ENCODE measurements at regions not wholly inside any gene's neighbourhood (a gene's known extent, or its start where the extent isn't known, plus 50 kb on each side); places are given as distances from the start of the nearest gene placed in this dataset.
"Not testable (repeated sequence)": the region's sequence is repeated elsewhere in the genome, so short reads cannot be mapped to it uniquely, and the experiment has no call there.

- no peak for DNase-seq (ENCODE audit: low read depth)
Measured at GRCh38 chr14:106530423-106531107, 1004.2 kb downstream of the TMEM121 start.

- DNase-seq (ENCODE audit: low read depth) = not testable (repeated sequence)
Measured at GRCh38 chr14:106537597-106537996, 1011.2 kb downstream of the TMEM121 start.

GRCh38 chr14:106538201-106538600 lies 1011.8 kb downstream of the TMEM121 start:
- no peak for DNase-seq (ENCODE audit: low read depth)

- no peak for DNase-seq (ENCODE audit: low read depth)
Measured at GRCh38 chr14:106547735-106548434, 1021.5 kb downstream of the TMEM121 start.

DNA sequence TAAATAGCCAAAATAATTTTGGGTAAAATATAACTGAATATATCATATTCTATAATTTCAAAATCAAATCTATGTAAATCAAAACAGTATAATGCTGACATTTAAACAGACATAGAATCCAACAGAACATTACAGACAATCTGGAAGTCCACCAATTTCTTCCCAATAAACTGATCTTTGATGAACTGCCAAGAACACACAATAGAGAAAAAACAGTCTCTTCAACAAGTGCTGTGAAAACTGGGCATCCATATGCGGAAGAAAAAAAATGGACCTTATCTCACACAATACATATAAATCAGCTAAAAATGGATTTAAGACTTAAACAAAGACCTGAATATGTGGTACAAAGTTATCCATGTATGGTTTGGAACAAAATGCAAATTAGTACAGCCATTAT lies 1022.7 kb downstream of the TMEM121 start:
- DNase-seq (ENCODE audit: low read depth) = no peak

- DNase-seq (ENCODE audit: low read depth) = no peak
Measured at GRCh38 chr14:106551265-106551664, 1024.9 kb downstream of the TMEM121 start.

DNA sequence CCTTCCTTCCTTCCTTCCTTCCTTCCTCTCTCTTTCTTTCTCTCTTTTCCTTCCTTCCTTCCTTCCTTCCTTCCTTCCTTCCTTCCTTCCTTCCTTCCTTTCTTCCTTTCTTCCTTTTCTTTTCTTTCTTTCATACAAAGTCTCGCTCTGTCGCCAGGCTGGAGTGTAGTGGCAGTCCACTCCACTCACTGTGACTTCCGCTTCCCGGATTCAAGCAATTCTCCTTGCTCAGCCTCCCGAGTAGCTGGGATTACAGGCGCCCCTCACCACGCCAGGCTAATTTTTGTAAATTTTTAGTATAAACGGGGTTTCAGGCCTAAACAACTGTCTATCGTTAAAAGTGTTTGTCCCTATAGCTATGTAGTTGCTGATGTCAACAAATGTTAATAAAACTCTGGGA lies 1029.8 kb downstream of the TMEM121 start:
- DNase-seq (ENCODE audit: low read depth) = not testable (repeated sequence)

- DNase-seq (ENCODE audit: low read depth) = no peak
Measured at GRCh38 chr14:106556665-106557289, 1030.4 kb downstream of the TMEM121 start.

DNA sequence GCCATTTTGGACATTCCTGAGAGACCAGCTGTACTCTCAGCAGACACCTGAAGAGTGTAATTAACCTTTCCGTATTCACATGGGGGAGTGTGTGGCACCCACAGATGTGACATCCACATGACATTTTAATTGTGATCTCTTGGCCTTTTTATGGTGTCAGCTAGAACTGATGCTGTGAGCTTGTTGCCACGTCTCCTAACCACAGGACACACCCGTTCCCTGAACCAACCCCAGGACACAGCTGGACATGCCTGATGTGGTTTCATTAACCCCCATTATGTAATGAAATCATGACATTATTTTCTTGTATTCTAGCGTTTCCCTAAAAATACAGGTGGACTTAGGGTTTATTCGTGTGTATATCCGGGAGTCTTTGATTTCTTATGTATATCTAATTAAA lies 1036.1 kb downstream of the TMEM121 start:
- no peak for DNase-seq (ENCODE audit: low read depth)

DNA sequence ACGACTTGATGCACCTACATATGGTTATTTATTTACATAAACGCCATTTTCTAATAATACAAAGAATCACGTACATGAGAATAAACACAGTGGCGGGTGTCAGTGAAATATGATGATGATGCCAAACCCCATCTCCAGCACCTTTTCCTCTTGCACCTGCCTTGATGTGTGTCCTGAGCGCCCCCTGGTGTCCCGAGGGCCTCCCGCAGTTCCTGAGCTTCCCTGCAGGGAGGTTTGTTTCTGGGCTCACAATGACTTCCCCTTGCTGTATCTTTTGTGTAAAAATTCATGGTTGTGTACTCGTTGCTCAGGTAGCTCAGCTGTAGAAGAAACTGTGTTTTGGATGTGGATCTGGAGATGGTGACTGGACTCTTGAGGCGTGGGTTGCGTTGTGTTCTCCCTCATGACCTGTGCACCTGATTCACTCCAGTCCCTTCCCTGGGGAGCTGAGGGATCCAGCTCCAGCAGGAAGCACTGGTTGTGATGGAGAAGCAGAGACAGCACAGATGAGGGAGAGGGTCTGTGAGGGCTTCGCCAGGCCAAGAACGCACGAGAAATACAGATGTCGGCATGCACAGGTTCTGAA lies 1037.8 kb downstream of the TMEM121 start:
- DNase-seq (ENCODE audit: low read depth) = no peak

- DNase-seq (ENCODE audit: low read depth) = no peak
Measured at GRCh38 chr14:106578481-106578880, 1052.1 kb downstream of the TMEM121 start.

GRCh38 chr14:106579084-106579483 lies 1052.7 kb downstream of the TMEM121 start:
- no peak for DNase-seq (ENCODE audit: low read depth)

DNA sequence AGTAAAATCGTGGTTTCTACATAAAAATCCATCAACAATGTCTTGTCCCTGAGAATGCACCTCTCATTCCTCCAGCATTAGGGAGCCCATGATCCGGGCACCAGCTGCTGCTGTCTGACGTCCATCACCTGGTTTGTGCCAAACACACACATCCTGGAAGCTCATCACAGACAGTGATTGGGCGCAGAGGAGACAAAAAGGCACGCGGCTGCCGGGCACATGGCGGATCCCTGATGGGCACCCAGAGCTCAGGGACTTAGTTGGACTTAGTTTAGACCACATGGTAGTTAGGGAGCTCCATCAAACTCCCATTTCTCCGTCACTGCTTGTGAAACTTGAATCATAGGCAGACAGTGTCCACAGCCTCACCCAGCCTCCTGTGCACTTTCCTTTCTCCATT lies 1059.3 kb downstream of the TMEM121 start:
- no peak for DNase-seq (ENCODE audit: low read depth)

- DNase-seq (ENCODE audit: low read depth) = no peak
Measured at GRCh38 chr14:106586098-106586704, 1059.8 kb downstream of the TMEM121 start.

DNA sequence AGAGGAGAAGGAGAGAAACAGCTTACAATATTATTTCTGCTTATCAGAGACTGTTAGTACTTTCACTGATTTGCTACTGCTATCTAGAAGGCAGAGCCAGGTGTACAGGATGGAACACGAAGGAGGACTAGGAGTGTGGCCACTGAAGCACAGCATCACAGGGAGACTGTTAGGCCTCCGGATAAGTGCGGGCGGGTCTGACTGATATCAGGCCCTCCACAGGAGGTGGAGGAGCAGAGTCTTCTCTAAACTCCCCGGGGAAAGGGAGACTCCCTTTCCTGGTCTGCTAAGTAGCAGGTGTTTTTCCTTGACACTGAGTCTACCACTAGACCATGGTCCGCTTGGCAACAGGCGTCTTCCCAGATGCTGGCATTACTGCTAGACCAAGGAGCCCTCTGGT lies 1065.2 kb downstream of the TMEM121 start:
- not testable (repeated sequence) for DNase-seq (ENCODE audit: low read depth)

- not testable (repeated sequence) for DNase-seq (ENCODE audit: low read depth)
Measured at GRCh38 chr14:106592115-106592852, 1065.9 kb downstream of the TMEM121 start.

- no peak for DNase-seq (ENCODE audit: low read depth)
Measured at GRCh38 chr14:106599209-106599608, 1072.8 kb downstream of the TMEM121 start.

DNA sequence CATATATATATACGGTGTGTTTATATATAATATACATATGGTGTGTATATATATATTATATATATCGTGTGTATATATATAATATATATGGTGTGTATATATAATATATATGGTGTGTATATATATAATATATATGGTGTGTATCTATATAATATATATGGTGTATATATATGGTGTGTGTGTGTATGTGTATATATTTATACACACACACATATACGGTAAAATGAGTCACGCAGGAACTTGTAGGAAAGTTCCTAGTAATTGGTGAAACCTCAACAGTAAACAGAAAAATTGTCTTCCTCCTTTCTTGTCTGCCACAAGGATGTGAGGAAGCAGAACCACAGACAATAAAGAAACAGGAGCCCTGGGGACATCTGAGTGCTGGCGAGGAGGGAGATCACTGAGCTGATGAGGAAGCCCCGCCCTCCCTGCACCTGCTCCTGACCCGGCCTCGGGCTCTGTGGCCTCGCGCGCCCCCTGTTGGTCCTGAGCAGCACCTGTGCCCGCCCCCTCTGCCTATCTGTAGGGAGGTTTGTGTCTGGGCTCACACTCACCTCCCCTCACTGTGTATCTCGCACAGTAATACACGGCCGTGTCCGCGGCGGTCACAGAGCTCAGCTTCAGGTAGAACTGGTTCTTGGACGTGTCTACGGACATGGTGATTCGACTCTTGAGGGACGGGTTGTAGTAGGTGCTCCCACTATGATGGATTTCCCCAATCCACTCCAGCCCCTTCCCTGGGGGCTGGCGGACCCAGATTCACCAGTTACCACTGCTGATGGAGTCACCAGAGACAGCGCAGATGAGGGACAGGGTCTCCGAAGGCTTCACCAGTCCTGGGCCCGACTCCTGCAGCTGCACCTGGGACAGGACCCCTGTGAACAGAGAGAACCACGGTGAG lies 1079.4 kb downstream of the TMEM121 start:
- no peak for DNase-seq (ENCODE audit: low read depth)

- DNase-seq (ENCODE audit: low read depth) = no peak
Measured at GRCh38 chr14:106606936-106607335, 1080.6 kb downstream of the TMEM121 start.

GRCh38 chr14:106610691-106611090 lies 1084.3 kb downstream of the TMEM121 start:
- no peak for DNase-seq (ENCODE audit: low read depth)

DNA sequence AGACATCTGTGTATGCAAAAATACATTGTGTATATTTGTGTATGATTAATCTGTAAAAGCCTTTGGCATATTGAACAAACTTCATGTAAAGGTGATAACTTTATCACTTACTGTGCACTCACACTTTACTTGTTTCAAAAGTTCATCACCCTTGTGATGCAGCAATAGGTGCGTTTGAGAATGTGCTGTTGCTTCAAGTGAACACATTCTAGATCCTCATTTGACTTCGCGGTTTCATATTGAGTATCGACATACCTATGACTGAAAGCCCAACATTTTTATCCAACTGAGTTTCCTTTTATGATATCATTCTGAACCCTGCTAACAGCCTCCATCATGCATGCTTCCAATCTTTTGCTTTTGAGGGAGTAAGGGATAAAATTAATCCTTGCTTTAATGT lies 1086.9 kb downstream of the TMEM121 start:
- no peak for DNase-seq (ENCODE audit: low read depth)
